GM13977 (cell line): ENCODE measurements at regions not wholly inside any gene's neighbourhood (a gene's known extent, or its start where the extent isn't known, plus 50 kb on each side); places are given as distances from the start of the nearest gene placed in this dataset.

ENCODE experiments used
- DNase-seq: peaks from one replicate; pipeline ENCODE4 v3.0.0; 2012; ENCODE audit warnings: low spot score
- in situ Hi-C: fragments of 300-500 bp; cut with MboI; formaldehyde crosslinking; loops from one replicate; pipeline ENCODE4 v1.12.0; 2022; ENCODE audit warnings: low sequenced_read_pairs, low pct_unique_long_range_greater_than_20kb, mixed read lengths, inconsistent platforms; ENCODE audit not compliant: unreplicated experiment
- TF ChIP-seq, protein P1 (sequence below): IDR thresholded peaks from 2 replicates; pipeline ENCODE4 v1.5.1; 2012; ENCODE audit warnings: mild to moderate bottlenecking, control low read depth; ENCODE audit not compliant: insufficient read depth; ENCODE audit errors: extremely low read depth, missing control alignments

DNA sequence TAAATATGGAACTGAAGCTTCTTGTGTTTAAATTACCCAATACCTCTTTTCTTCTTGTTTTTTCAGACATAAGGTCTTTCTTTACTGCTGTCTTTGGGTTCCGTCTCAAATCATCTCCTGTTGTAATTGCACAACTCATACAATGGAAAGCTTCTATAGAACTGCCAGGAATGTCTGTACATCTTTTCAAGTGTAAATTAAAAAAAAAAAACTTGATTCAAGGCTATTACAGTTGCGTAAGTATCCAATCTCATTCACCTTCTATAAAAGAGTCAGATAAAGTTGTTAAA lies 243.5 kb downstream of the ICE1 start:
- TF ChIP-seq, protein P1, sequence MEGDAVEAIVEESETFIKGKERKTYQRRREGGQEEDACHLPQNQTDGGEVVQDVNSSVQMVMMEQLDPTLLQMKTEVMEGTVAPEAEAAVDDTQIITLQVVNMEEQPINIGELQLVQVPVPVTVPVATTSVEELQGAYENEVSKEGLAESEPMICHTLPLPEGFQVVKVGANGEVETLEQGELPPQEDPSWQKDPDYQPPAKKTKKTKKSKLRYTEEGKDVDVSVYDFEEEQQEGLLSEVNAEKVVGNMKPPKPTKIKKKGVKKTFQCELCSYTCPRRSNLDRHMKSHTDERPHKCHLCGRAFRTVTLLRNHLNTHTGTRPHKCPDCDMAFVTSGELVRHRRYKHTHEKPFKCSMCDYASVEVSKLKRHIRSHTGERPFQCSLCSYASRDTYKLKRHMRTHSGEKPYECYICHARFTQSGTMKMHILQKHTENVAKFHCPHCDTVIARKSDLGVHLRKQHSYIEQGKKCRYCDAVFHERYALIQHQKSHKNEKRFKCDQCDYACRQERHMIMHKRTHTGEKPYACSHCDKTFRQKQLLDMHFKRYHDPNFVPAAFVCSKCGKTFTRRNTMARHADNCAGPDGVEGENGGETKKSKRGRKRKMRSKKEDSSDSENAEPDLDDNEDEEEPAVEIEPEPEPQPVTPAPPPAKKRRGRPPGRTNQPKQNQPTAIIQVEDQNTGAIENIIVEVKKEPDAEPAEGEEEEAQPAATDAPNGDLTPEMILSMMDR, result no peak
- in situ Hi-C loops, result no loop called here
- DNase-seq, result no peak

DNA sequence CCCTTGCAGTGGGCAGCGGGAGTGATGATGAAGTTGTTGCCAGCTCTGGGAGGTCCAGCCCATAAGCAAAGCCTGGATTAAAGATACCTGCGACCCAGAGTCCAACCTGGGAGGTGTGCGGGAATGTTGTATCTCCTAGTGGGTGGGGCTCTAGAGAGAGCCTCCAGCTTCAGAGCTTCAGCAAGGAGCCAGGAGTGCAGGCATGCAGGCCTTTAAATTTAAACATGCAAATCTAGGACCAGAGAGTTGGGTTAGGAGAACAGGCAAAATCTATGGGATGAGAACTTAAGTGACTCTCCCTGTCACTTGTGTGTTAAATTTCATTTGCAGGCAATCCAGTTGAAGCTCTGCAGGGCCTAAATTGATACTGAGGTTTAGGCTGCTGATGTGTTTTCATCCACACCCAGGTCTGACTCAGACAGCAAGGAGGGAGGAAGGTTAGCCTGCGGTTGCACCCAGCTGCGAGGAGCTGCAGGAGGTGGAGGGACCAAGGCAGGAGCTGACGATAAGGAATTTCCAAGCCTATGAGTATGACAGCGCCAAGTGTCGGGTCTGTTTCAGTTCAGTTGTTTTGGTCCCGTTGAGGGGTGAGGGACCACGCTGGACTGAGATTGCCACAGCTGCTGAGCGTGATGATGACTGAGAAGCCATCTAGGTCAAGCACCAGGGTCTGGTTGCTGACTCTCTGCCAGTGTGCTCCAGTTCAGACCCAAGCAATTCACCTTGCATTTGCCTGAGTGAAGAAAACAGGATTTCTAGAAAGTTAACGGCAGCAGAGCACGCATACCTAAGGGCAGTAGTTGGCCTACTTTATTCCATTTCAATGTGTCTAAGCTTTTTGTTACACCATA lies 243.0 kb downstream of the ICE1 start:
- no peak for DNase-seq
- in situ Hi-C loops, result no loop called here
- TF ChIP-seq, protein P1, result no peak

DNA sequence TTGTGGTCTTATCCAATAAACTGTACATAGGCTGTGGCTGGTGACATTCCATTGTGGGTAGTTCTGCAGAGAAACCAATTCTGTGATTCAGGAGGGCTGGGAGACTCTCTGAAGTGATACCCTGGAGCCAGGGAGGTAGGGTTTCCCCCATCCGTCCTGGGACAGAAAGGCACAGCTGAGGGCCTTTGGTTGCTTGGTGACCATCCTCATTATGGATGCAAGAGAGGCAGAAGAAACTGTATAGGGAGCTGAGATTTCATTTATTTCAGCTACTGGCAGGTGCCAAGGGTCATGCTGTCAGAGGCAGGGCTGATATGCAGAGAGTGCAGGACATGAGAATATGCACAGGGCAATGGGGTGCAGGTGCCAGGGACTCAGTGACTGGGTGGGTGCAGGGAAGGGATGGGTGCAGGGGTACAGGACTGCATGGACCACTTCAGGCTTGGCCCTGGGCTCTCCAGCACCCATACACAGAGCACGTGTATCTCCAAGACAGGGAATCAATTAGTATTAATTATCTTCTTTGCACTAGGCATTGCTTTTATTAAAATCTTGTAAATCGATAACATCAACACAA lies 236.5 kb downstream of the ICE1 start:
- DNase-seq, result no peak
- in situ Hi-C loops, result no loop called here
- TF ChIP-seq, protein P1, result no peak

DNA sequence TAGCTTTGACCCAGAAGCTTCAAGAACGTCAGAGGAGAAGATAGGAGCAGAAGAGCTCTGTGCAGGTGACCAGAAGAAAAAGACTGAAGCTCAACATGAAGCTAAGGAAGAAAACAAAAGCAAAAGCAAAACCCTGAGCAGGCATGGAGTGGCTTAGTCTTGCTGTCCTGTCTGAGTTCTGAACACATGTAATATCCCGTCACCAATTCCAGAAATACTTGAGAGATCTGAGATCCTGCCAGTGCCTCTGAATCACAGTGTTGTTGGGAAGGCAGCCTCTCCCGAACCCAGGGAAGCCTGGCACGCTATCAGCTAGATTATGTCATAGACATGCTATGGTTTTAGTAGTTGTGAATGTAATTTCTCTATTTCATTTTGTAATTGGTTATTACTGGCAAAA lies 235.7 kb downstream of the ICE1 start:
- in situ Hi-C loops, result no loop called here
- DNase-seq, result no peak
- TF ChIP-seq, protein P1, result no peak

DNA sequence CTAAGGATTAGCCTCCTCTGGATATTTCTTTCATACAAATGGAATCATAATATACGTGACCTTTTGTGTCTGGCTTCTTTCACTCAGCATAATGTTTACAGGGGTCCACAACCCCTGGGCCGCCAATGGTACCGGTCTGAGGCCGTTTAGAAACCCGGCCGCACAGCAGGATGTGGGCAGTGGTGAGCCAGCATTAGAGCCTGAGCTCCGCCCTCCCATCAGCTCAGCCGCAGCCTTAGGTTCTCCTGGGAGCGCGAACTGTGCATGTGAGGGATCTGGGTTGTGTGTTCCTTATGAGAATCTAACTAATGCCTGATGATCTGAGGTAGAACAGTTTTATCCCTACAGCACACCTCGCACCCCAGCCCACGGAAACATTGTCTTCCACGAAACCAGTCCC lies 229.7 kb downstream of the ICE1 start:
- in situ Hi-C loops, result no loop called here
- no peak for DNase-seq
- TF ChIP-seq, protein P1, result no peak

- TF ChIP-seq, protein P1, result no peak
- no peak for DNase-seq
- in situ Hi-C loops, result no loop called here
Observed at GRCh38 chr5:5650949-5651348, 228.5 kb downstream of the ICE1 start.
